HG03457 (cell line): ENCODE measurements at regions not wholly inside any gene's neighbourhood (a gene's known extent, or its start where the extent isn't known, plus 50 kb on each side); places are given as distances from the start of the nearest gene placed in this dataset.

Experiments
- ATAC-seq: cut with Tn5 transposase; IDR thresholded peaks from one replicate; pipeline ENCODE4 v1.9.1; 2021; ENCODE audit warnings: moderate number of reproducible peaks; ENCODE audit not compliant: unreplicated experiment

DNA sequence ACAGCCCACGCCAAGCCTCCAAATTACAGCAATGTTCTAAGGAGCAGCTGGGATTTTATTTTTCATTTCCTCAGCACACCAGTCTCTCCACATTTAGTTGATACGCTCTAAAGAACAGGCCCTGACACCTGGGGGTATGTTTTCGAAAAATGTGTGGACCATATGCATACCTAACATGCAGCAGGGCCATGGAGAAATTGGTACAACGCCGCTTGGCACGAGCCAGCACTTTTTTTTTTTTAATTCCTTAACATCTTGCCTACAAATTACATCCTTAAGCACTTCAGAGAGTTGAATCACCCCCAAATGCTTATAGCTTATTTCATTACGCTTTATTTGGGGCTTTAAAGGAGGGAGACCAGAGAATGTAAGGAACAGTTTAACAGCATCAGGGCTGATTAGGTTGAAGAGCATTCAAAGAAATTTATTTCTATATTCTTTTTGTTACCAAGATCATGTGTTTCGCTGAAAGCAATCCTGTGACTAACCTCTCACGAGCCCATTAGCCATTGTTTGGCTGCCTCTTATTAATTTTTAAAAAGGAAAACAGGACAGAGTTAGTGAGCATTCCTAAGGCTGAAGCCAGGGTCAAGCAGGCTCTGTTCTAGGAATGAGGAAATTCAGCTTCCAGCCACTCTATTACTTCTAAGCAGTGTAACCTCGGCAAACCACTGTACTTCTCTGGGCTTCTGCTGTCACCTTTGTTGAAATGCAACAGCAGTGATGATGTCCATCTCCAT, 173.8 kb downstream of the ACTL7B start:
- no peak for ATAC-seq

DNA sequence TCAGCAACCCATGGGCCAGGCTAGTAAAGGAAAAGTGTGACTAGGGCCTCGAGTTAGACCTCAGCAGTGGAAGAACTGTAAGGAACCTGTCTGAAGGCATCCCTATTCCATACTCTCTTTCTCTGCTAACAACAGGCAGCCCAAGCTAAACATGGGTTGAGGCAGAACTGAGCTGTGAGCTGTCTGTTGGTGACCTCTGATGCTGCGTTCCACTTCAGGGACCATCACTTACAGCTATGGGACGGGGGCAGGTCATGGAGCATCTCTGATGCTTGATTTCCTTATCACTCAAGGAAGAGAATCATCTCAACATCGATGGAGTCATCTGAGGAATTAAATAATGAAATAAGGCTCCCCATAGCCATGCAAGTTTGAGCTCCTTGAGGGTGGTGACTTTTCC, 174.8 kb downstream of the ACTL7B start:
- no peak for ATAC-seq

DNA sequence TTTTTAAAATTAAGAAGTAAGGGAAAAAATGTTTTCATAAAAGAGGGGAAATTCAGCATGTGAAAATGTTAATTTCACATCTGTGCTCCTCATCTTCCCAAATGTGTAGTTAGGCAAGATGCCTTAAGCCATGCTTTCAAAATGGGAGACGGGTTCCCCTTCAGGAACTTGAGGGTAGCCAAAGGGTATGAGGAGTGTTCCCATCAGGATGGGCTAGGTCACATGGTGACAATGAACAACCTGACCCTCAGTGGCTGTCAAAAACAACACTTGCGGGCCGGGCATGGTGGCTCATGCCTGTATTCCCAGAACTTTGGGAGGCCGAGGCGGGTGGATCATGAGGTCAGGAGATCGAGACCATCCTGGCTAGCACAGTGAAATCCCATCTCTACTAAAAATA, 178.0 kb downstream of the ACTL7B start:
- ATAC-seq = no peak

DNA sequence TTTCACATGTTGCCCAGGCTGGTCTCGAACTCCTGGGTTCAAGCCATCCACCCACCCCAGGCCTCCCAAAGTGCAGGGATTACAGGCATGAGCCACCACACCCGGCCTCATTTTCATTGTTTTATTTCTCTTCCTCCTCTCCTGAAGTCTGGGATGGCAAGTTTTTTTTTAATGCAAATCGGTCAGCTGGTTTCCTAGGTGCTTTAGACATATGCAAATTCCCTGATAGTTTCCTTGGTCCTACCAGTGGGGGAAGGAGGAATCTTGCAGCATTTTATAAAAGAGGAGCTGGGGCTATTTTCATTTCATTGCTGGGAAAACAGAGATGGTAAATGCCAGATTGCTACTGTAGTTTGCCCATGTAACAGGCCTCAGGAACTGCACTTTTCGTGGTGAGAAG, 179.4 kb downstream of the ACTL7B start:
- ATAC-seq = no peak

DNA sequence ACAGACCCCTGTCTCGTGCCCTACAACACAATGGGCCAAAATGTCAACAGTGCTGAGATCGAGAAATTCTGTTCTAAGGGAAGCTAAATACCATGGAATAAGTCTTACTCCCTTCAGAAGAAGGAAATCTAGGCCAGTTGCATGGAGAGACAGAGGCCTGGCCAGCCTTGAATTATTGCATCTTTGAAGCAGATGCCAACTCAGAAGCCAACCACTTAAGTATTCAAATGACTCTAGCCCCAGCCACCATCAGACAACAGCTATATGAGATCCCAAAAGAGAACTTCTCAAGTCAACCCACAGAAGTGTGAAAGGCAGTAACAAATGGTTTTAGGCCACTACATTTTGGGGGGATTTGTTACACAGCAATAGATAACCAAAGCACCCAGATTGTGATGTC, 180.1 kb downstream of the ACTL7B start:
- no peak for ATAC-seq

DNA sequence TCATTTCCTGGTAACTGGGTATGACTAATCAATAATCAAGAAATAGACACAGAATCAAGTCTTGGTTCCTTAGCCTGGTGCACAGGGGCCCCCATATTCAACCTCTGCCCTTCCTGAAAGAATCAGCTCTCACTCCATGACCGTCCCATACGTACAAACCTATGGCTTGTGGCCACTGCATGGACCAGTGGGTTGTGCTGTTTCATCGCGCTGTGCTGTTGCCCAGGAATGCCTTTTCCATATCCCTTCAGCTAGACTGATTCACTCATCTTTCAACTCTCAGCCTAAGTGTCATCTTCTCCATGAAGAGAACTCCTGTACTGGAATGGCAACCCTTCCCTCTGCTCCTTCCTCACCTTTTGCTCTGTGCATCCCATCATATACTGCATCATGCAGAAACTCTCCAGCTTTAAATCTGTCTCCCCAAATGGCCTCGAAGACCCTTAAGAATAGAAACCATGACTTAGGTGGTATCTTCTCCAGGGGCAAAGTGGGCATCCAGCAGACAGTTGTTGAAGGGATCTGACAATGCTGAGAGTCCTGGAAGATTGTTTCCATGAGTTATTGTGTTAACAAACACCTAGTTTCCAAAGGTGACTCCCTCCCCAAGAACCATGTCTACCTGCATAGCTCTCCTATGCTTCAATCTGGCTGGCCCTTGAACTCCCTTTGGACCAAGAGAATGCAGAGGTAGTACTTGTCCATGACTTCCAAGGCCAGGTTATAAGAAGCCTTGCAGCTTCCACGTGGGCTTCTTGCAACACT, 180.8 kb downstream of the ACTL7B start:
- ATAC-seq = no peak

DNA sequence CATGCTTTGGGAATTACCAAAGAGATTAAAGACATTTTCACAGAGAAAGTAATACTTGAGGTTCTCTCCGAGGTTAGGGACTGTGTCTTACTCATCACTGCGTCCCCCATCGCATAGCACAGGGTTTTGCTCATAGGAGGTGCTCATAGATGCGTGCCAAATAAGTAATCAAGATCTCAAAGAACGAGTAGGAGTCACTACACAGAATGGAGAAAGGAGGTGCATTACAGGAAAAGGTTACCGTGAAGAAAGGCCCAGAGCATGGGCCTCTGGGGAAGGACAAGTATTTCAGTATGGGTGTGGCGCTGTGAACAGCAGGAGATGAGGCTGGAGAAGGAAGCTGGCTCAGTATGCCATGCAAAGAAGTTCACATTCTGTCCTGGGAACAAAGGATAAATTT, 182.4 kb downstream of the ACTL7B start:
- ATAC-seq = no peak

DNA sequence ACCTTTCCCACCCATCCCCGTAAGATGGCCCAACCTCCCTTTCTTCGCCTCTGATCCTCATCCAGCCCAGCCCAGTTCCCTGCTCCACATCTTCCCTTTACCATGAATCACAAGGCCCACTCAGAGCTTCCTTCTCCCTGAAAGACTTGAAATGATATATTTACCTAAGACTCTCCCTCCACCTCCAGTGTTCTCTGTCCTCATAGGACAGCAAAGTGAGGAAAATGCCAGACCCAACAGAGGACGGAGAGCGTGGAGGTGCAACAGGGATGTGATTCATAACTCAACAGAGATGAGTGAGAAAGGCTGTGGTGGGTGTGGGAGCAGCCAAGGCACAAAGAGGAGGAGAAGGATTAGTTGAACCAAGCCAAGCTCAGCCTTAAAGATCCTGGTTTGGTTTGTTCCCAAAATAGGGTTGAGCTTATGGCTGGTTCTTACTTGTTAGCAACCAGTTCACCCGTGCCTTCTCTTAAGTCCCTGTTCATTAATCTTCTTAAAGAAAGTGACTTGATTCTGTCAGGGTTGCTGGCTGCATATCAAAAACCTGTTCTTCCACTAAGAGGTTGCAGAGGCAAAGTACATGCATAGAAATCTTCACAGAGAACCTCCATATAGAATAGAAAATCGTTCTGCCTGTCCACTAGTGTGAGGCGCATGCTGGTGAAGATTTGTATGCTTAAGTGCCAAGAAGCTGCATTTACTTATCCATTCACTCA, 183.2 kb downstream of the ACTL7B start:
- ATAC-seq = no peak

DNA sequence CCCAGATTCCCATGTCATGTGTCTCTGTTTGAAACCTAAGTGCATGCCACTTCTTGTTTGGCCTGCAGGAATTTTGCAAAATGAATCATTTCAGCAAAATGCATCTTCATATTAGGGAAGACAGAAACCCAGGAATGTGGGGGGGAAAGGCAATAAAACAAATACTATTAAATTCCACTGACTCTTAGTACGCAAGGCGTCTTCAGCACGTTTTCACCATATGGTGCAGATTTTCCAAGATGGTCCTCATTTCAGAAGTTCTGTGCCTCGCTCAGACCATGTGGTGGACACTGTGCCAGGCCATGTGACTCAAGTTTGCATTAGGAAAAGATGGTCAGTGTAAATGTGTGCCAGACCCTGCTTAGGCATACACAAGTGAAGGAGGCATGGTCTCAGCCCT, 184.0 kb downstream of the ACTL7B start:
- no peak for ATAC-seq

DNA sequence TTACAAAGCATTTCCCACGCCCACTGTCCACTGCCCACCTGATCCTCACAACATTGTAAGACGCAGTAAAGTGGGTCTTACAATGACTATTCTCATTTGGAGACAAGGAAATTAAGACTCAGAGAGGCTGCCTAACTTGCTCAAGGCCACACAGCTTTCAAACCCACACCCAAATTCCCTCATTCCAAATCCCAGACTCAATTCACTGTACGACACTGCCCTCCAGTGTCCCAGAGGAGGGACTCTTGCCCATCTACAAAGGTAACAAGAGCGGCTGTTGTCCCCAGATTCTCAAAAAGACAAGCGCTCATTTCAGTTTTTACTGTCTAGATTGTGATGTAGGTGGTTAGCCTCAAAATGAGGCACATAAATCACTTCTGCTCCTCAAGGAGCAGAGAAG, 184.6 kb downstream of the ACTL7B start:
- no peak for ATAC-seq

DNA sequence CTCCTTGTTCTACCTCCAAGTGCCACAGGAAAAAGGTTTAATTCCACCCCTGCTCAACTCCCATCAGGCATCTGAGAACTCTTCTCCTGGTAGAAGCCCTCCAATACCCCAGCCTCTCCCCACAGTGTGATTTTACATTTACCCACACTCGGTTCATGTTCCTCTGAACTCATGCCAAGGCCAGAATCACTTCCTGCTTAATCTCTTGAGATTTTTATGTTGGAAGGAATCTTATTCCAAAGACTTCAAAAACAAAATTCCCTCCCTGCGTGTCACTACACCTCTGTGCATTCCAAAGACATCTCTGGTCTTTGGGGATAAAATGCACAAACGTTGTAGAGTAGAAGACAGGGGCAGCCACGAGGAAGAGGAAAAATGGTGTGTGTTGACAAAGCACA, 186.8 kb downstream of the ACTL7B start:
- ATAC-seq = no peak

DNA sequence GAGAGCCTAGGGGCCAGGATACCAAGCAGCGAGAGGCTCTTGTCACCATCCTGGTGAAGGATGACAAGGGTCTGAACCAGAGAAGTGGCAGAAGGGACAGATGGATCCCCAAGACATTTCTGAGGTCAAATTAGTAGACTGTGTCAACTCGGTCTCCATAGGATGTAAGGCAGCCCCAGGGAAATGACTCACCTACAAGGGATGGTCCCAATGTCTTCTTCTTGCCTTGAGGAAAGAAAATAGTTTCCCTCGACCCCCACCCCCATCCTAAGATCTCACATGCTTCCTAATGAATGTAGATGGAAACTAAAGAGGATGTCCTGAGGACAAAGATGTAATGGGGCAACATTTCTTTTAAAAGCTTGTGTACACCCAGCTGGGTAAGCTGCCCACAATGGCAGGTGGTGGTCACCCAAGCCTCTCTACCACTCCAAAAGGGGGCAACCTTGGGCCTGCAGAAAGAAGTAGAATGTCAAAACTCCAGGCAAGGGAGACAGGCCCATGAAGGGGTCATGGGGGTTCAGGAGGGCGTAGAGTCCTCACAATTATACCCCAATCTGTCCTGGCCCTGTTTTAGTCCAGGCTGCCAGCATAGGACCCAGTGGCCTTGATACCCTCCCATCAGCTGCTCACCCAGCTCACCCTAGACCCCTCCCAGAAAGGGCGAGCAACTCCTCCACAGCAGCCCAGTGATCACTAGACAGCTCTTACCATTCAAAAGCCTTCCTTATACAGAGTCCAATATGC, 187.4 kb downstream of the ACTL7B start:
- no peak for ATAC-seq

DNA sequence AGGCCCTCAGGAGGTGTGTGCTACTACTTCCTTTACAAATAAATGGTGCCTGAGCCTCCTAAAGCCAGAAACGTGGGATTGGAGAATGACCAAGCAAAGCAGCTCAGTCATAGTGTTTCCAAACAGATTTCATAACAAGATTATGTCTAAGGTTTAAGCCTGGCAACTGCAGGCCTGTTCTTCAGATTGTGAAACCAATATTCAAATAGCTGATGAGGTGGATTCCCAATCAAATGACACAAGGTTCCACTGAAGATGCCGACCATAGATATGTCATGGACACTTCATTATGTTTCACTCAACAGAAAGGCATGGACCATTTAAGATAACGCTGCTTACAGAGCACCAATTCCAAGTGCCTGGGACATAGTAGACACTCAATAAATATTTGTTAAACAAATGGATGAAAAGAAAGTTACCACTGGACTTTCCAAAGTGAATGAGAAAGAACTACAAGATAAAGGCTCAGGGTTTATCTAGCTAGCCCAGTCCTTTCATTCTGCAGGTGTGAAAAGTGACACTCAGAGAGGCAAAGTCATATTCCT, 189.5 kb downstream of the ACTL7B start:
- no peak for ATAC-seq

DNA sequence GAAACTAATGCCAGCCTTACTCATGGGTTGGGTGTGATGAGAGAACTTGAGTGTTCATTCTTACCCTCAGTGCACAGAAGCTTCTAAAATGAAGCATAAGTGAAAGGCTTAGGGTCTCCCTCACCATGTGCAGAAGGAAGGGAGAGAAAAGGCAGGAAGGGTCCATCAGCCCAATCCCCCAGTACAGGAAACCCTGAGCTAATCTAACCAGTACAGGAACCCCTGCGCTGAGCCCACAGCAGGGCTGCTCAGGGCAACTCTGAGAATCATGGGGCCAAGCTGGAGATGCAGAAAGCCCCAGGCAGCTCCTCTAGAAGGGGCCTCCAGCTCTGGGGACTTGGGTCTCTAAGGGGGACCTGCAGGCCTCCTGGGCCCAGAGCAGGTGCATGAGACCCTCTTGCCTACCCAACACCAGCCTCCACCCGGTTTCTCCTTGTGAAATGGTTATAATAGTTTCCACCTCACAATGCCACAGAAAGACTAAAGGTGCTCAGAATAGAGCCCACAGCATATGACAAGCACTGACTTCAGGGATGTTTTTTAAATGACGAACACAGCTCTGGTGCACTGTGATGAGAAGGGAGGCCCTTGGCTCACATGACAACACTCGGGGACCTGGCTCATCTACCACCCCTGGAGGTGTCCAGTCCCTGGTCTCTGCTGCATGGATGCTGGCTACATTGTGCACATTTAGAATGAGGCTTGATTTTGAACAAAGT, 190.1 kb downstream of the ACTL7B start:
- no peak for ATAC-seq

DNA sequence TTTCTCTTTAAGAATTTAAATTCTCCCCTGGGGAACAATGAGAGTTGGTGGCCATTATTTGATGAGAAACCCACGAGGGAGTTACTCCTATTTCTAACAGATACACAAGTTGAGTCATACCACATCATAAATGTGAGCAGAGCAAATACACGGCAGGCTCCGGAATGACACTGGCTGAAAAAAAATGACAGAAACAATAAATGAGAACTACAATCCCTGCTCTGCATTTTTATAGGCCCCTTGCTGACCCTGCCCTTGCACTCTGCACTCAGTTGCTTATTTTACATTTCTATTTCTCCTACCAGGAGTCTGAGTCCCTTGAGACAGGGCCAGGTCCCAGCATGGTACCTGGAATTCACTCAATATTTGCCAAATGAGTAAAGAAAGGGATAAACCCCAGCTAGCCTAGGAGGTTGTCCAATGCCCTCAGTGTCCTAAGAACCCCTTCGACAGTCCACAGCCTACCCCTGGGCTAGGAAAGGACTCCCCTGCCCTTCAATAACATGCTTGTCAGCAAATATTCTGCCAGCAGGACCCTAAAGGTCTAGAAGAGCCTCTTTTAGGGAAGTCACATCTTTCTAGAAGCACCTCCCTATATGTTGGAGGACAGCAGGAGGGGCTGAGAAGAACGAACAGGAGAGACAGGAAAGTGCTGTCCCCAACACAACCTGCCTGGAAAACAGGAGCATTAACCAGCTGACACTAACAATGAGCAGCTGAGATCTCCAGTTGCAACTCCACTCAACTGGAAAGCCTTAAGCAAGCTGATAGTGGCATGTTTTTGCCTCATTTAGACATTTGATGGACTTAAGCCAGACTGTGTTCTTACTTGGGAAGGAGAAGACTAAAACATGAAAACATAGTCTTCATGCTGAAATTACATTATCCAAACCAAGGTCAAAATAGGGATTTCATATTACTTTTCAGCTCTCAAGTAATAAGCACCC, 191.2 kb downstream of the ACTL7B start:
- ATAC-seq = no peak

DNA sequence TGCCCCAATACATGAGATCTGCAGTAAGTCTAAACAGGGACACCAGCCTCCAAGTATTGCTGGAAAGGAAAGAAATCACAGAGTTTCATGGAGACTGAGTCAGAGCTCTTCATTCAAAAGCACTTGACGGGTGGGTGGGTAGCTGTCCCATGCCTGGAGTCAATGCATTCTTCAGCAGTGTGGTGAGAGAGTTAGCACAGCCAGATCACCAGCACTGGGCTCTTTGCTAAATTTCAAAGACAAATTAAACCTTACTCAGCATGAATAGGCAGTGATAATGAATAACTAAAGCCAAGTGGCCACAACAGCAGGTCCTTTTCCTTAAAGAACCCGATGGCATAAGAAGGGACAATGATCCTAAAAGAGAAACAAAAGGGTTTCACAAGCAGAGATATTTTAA, 192.4 kb downstream of the ACTL7B start:
- ATAC-seq = no peak

DNA sequence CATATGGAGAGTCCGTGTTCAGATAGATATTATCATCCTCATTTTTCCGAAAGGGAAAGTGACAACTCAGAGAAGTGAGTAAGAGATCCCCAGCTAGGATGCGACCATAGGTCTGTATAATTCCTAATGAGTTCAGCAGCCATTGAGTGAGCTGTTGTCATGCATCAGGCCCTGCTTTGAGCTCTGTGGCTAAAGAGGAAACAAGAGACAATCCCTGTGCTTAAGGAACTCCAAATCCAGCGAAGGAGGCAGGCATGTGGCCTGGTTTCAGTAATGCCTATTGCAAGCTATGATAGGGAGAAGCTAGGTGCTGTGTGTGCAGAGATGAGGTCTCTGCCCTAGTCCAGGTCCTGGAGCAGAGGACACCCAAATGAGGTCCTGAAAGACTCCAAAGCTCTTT, 192.8 kb downstream of the ACTL7B start:
- no peak for ATAC-seq

DNA sequence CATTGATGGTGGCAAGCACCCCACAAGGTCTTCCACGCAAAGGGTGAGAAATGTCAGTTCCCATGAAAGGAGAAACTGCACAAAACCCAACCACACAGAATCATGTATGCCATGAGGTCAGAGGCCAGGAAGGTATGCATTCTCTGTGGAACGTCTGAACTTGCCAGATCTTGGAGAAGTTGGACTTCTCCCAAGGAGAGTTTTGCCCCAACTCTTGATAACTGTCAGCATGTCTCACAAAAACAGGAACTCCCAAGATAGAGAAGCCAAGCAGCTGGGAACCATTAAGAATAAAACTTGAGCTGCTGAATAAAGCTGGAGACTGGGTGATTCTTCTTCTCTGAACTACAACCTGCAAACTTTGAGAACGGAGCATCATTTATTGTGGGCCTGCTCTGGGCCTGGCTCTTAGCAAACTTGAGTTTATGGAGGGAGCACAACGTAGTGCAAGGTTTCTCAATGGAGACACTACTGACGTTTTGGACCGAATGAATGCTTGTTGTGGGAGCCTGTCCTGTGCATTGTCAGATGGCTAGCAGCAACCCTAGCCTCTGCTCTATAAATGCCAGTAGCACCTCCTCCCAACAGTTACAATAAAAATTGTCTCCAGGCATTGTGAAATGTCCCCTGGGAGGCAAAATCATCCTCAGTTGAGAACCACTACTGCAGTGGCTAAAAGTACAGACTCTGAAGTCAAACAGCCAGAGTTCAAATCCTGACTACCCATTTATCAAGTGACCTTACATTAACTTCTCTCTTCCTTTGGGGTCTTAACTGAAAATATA, 193.5 kb downstream of the ACTL7B start:
- ATAC-seq = no peak
